ENCODE measurements at regions not wholly inside any gene's neighbourhood (a gene's known extent, or its start where the extent isn't known, plus 50 kb on each side); places are given as distances from the start of the nearest gene placed in this dataset.

GRCh38 chr4:137309424-137309823, 222.9 kb downstream of the PCDH18 start:
- TF ChIP-seq CEBPB (IDR thresholded peaks at IDR 0.05; ENCODE audit: low read depth, low read length), result no peak
- no peak for TF ChIP-seq RAD21 (IDR thresholded peaks at IDR 0.05; ENCODE audit: low read length)
- TF ChIP-seq CTCF (conservative IDR thresholded peaks at IDR 0.05; ENCODE audit: low read depth, low read length), result no peak

All from IMR-90 (cell line).